Esophagus squamous epithelium (tissue), 5 donors: ENCODE measurements at regions not wholly inside any gene's neighbourhood (a gene's known extent, or its start where the extent isn't known, plus 50 kb on each side); places are given as distances from the start of the nearest gene placed in this dataset.

ENCODE experiments used
- DNase-seq: peaks from one replicate; lab custom pipeline; 2025; lab: John Stamatoyannopoulos, UW
- H3K27ac ChIP-seq, 4 donors: fragments of 200-600 bp; sonication (generic); one replicate each; pipeline ENCODE4 v1.5.1; 2016 to 2019; ENCODE audit warnings: mild to moderate bottlenecking in 1 of 4
- H3K27me3 ChIP-seq, 4 donors: fragments of 200-600 bp; sonication (generic); 1 replicate in 3 of 4; 2 replicates in 1 of 4; pipeline versions ENCODE4 v1.5.1 to v1.6.0; 2017 to 2021; ENCODE audit warnings: antibody characterized with exemption in 1 of 4
- H3K36me3 ChIP-seq, 3 donors: fragments of 200-600 bp; sonication (generic); one replicate each; pipeline ENCODE4 v1.5.1; 2016 to 2019
- H3K4me1 ChIP-seq, 3 donors: fragments of 200-600 bp; sonication (generic); one replicate each; pipeline ENCODE4 v1.5.1; 2017 to 2019
- H3K4me3 ChIP-seq, 4 donors: fragments of 200-600 bp; sonication (generic); 1 replicate in 3 of 4; 2 replicates in 1 of 4; pipeline ENCODE4 v1.5.1; 2016 to 2019; ENCODE audit warnings: mild to moderate bottlenecking in 2 of 4, moderate library complexity in 1 of 4
- H3K9me3 ChIP-seq, 3 donors: fragments of 200-600 bp; sonication (generic); one replicate each; pipeline ENCODE4 v1.5.1; 2016 to 2019
- POLR2A ChIP-seq, 4 donors: fragments of 450-650 bp; IDR thresholded peaks; one replicate each; pipeline ENCODE4 v1.6.1; 2017; ENCODE audit warnings: antibody characterized with exemption in 4 of 4, mild to moderate bottlenecking in 4 of 4, moderate library complexity in 3 of 4
- WGBS, 2 donors: methylation state at CpG; one replicate each; pipeline ENCODE4 v1.1.5; 2018; 5-methylcytosine and 5-hydroxymethylcytosine counted together
- intact Hi-C: fragments of 100-400 bp; cut with DNase I; formaldehyde crosslinking; loops from one replicate; pipeline ENCODE4 v1.15.0; 2022
- small RNA-seq, 4 donors: library from RNA; depleted of rRNA; stranded (forward); fragments of <200 nt; gene quantifications; one replicate each; pipeline ENCODE3, GENCODE V24; 2016
- TF ChIP-seq, protein P1 (sequence below), 6 experiments: fragments of 450-650 bp in 4 of 6; fragments of 200-600 bp in 2 of 6; sonication (generic) in 2 of 6; IDR thresholded peaks; one replicate each; pipeline ENCODE4 v1.5.1; 2016 to 2019; ENCODE audit warnings: antibody characterized with exemption in 6 of 6, mild to moderate bottlenecking in 4 of 6, moderate library complexity in 4 of 6
- donor health status: DM: yes; HTN: yes; CAD: no.

DNA sequence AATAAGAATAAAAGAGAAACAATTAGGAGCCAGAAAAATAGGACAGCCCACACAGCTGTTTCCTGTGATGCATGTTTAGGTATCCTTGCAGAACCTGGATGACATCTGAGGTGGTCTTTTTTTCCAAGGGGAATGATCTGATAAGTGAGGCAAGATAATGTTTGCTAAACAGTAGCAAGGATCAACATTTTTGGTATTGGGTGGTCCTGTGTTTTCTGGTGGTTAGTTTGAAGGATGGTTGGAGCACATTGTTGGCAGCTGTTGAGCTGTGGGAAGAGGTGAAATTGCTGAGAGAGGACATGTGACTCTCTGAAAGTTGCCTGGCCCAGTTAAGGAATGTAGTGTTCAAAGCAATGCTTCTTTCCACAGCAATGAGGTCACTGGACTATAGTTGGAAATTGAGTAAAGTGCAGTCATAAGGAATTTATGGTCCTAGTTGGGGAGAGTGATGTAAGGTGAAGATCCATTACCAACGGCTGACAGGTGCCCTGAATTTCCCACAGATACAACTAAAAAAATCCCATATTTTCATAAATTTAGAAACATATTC, 270.2 kb upstream of the IMPG1 start:
- H3K4me1 ChIP-seq: no peaks in the 10 kb centered on the region
- intact Hi-C loops: no loop called here
- H3K9me3 ChIP-seq: peaks cover 0 to 14% (median 0%) of the 10 kb centered on the region in 3 donors
- H3K4me3 ChIP-seq: no peak overlapping the region
- H3K27me3 ChIP-seq: no peaks in the 10 kb centered on the region
- DNase-seq: no peak
- H3K36me3 ChIP-seq: no peaks in the 10 kb centered on the region
- WGBS, 2 donors: 59 to 68% methylated on average over 1 of the region's 1 CpG
- TF ChIP-seq, protein P1, sequence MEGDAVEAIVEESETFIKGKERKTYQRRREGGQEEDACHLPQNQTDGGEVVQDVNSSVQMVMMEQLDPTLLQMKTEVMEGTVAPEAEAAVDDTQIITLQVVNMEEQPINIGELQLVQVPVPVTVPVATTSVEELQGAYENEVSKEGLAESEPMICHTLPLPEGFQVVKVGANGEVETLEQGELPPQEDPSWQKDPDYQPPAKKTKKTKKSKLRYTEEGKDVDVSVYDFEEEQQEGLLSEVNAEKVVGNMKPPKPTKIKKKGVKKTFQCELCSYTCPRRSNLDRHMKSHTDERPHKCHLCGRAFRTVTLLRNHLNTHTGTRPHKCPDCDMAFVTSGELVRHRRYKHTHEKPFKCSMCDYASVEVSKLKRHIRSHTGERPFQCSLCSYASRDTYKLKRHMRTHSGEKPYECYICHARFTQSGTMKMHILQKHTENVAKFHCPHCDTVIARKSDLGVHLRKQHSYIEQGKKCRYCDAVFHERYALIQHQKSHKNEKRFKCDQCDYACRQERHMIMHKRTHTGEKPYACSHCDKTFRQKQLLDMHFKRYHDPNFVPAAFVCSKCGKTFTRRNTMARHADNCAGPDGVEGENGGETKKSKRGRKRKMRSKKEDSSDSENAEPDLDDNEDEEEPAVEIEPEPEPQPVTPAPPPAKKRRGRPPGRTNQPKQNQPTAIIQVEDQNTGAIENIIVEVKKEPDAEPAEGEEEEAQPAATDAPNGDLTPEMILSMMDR (IDR thresholded peaks at IDR 0.05): no peak
- no peak for TF ChIP-seq POLR2A (IDR thresholded peaks at IDR 0.05)
- H3K27ac ChIP-seq: no peak overlapping the region

GRCh38 chr6:76330031-76330430, 257.6 kb upstream of the IMPG1 start:
- H3K4me1 ChIP-seq: no peaks in the 10 kb centered on the region
- H3K27ac ChIP-seq: no peak overlapping the region
- intact Hi-C loops: no loop called here
- peaks cover 0 to 17% (median 0%) of the 10 kb centered on the region in 3 donors for H3K9me3 ChIP-seq
- H3K4me3 ChIP-seq: no peak overlapping the region
- TF ChIP-seq POLR2A (IDR thresholded peaks at IDR 0.05): no peak
- TF ChIP-seq, protein P1 (IDR thresholded peaks at IDR 0.05): no peak
- no peaks in the 10 kb centered on the region for H3K36me3 ChIP-seq
- DNase-seq: no peak
- 59 to 69% methylated on average over 4 of the region's 4 CpGs for WGBS, 2 donors
- H3K27me3 ChIP-seq: no peaks in the 10 kb centered on the region

DNA sequence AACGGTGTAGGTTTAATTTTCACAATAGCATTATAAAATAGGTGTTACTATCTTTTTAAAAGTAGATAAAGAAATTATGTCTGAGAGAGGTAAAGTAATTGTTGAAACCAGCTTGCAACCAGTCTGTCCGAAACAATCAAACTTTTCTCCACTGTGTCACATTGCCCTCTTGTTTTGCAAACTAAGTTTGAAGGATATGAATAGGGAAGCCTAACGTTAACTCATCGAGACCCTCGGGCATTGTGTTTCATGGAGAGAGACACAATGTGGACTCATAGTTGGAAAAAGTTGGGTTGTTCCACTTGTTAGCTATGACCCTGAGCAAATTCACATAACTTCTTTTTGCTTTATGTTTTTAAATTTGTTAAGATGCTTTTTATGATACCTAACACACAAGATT, 254.4 kb upstream of the IMPG1 start:
- H3K27ac ChIP-seq: no peak overlapping the region
- H3K9me3 ChIP-seq: peaks cover 0 to 5% (median 0%) of the 10 kb centered on the region in 3 donors
- H3K4me1 ChIP-seq: no peaks in the 10 kb centered on the region
- DNase-seq: no peak
- H3K27me3 ChIP-seq: no peaks in the 10 kb centered on the region
- H3K36me3 ChIP-seq: no peaks in the 10 kb centered on the region
- WGBS, 2 donors: 75 to 77% methylated on average over 5 of the region's 5 CpGs
- TF ChIP-seq, protein P1 (IDR thresholded peaks at IDR 0.05): no peak
- no peak for TF ChIP-seq POLR2A (IDR thresholded peaks at IDR 0.05)
- H3K4me3 ChIP-seq: no peak overlapping the region
- intact Hi-C loops: no loop called here

Small RNAs in the stretch of these regions (small RNA-seq; reads per million reads assigned to genes)
- gene AL365222.1: 0 reads per million in 4 donors
- gene RNU6-261P: 0 reads per million in 4 donors
- 0 reads per million in 4 donors for gene RNU6-84P
